ENCODE measurements at regions not wholly inside any gene's neighbourhood (a gene's known extent, or its start where the extent isn't known, plus 50 kb on each side); places are given as distances from the start of the nearest gene placed in this dataset.

GRCh38 chr14:100658181-100658886, 68.4 kb upstream of the DLK1 start:
- no peak overlapping the region for H3K4me2 ChIP-seq (ENCODE audit: insufficient read depth, low read length)
- H3K9me3 ChIP-seq (ENCODE audit: low read depth, low read length) = no peaks in the 10 kb centered on the region
- no peaks in the 10 kb centered on the region for H4K20me1 ChIP-seq (ENCODE audit: insufficient read depth, low read length)
- H3K79me2 ChIP-seq (ENCODE audit: insufficient read depth, low read length) = no peaks in the 10 kb centered on the region
- no peaks in the 10 kb centered on the region for H3K4me1 ChIP-seq (ENCODE audit: insufficient read depth, low read length)
- peak; percentile 31 for DNase-seq (ENCODE audit: insufficient read length, low spot score, missing footprints)
- H3K4me3 ChIP-seq (ENCODE audit: insufficient read depth, low read length) = no peak overlapping the region
- no peak overlapping the region for H2AFZ ChIP-seq (ENCODE audit: low read length)
- peaks cover 24% of the 10 kb centered on the region for H3K27me3 ChIP-seq (ENCODE audit: insufficient read depth, low read length)
- TF ChIP-seq CTCF (IDR thresholded peaks at IDR 0.05; ENCODE audit: extremely low read depth, low read depth, low read length) = no peak
- no peak overlapping the region for H3K27ac ChIP-seq (ENCODE audit: low read depth, low read length)
- H3K36me3 ChIP-seq (ENCODE audit: insufficient read depth, low read length) = no peaks in the 10 kb centered on the region

GRCh38 chr14:100659345-100660001, 67.2 kb upstream of the DLK1 start:
- H3K27ac ChIP-seq (ENCODE audit: low read depth, low read length) = no peak overlapping the region
- H3K4me1 ChIP-seq (ENCODE audit: insufficient read depth, low read length) = no peaks in the 10 kb centered on the region
- no peaks in the 10 kb centered on the region for H4K20me1 ChIP-seq (ENCODE audit: insufficient read depth, low read length)
- H3K4me2 ChIP-seq (ENCODE audit: insufficient read depth, low read length) = no peak overlapping the region
- H2AFZ ChIP-seq (ENCODE audit: low read length) = no peak overlapping the region
- H3K79me2 ChIP-seq (ENCODE audit: insufficient read depth, low read length) = no peaks in the 10 kb centered on the region
- no peak overlapping the region for H3K4me3 ChIP-seq (ENCODE audit: insufficient read depth, low read length)
- TF ChIP-seq CTCF (IDR thresholded peaks at IDR 0.05; ENCODE audit: extremely low read depth, low read depth, low read length) = no peak
- H3K27me3 ChIP-seq (ENCODE audit: insufficient read depth, low read length) = peaks cover 24% of the 10 kb centered on the region
- H3K36me3 ChIP-seq (ENCODE audit: insufficient read depth, low read length) = no peaks in the 10 kb centered on the region
- peak; percentile 71 for DNase-seq (ENCODE audit: insufficient read length, low spot score, missing footprints)
- H3K9me3 ChIP-seq (ENCODE audit: low read depth, low read length) = no peaks in the 10 kb centered on the region

- H3K79me2 ChIP-seq (ENCODE audit: insufficient read depth, low read length) = no peaks in the 10 kb centered on the region
- no peaks in the 10 kb centered on the region for H3K4me1 ChIP-seq (ENCODE audit: insufficient read depth, low read length)
- DNase-seq (ENCODE audit: insufficient read length, low spot score, missing footprints) = peak; percentile 70
- H3K4me3 ChIP-seq (ENCODE audit: insufficient read depth, low read length) = no peak overlapping the region
- no peak for TF ChIP-seq CTCF (IDR thresholded peaks at IDR 0.05; ENCODE audit: extremely low read depth, low read depth, low read length)
- H4K20me1 ChIP-seq (ENCODE audit: insufficient read depth, low read length) = no peaks in the 10 kb centered on the region
- H3K4me2 ChIP-seq (ENCODE audit: insufficient read depth, low read length) = no peak overlapping the region
- no peaks in the 10 kb centered on the region for H3K9me3 ChIP-seq (ENCODE audit: low read depth, low read length)
- H3K36me3 ChIP-seq (ENCODE audit: insufficient read depth, low read length) = no peaks in the 10 kb centered on the region
- no peak overlapping the region for H2AFZ ChIP-seq (ENCODE audit: low read length)
- H3K27me3 ChIP-seq (ENCODE audit: insufficient read depth, low read length) = peaks cover 18% of the 10 kb centered on the region
- no peak overlapping the region for H3K27ac ChIP-seq (ENCODE audit: low read depth, low read length)
Measured at GRCh38 chr14:100660498-100660881, 66.2 kb upstream of the DLK1 start.

GRCh38 chr14:100660882-100661635, 65.6 kb upstream of the DLK1 start:
- TF ChIP-seq CTCF (IDR thresholded peaks at IDR 0.05; ENCODE audit: extremely low read depth, low read depth, low read length) = no peak
- Histone ChIP-seq H3K36me3 (ENCODE audit: insufficient read depth, low read length) (no peaks in the 10 kb centered on the region), H3K4me2 (ENCODE audit: insufficient read depth, low read length) (no peak overlapping the region), H2AFZ (ENCODE audit: low read length) (no peak overlapping the region), H3K4me1 (ENCODE audit: insufficient read depth, low read length) (no peaks in the 10 kb centered on the region), H3K79me2 (ENCODE audit: insufficient read depth, low read length) (no peaks in the 10 kb centered on the region), H3K4me3 (ENCODE audit: insufficient read depth, low read length) (no peak overlapping the region), H3K27me3 (ENCODE audit: insufficient read depth, low read length) (peaks cover 13% of the 10 kb centered on the region), H3K27ac (ENCODE audit: low read depth, low read length) (no peak overlapping the region), H4K20me1 (ENCODE audit: insufficient read depth, low read length) (no peaks in the 10 kb centered on the region), H3K9me3 (ENCODE audit: low read depth, low read length) (no peaks in the 10 kb centered on the region)
- peak; percentile 39 for DNase-seq (ENCODE audit: insufficient read length, low spot score, missing footprints)
